ENCODE measurements at regions not wholly inside any gene's neighbourhood (a gene's known extent, or its start where the extent isn't known, plus 50 kb on each side); places are given as distances from the start of the nearest gene placed in this dataset.
"Not testable (repeated sequence)": the region's sequence is repeated elsewhere in the genome, so short reads cannot be mapped to it uniquely, and the experiment has no call there.

DNA sequence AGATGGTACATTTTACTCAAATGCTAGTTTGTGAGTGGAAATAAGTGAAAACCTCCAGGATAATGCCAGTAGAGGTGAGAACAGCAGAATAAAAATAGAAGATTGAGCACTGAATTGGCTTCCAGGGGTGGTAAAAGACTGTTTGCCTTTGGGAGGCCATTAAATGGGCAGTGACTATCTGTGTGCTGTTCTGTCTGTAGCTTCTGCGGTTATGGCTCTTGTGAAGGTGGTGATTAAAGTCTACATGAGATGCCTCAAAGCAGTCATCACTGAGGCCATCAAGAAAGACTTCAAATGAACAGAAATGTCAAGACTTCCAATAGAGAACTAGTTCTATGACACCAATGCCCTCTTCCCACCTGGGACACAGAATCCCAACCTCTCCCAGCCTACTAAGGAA, 108.8 kb downstream of the EFHB start:
- no peak for DNase-seq

DNA sequence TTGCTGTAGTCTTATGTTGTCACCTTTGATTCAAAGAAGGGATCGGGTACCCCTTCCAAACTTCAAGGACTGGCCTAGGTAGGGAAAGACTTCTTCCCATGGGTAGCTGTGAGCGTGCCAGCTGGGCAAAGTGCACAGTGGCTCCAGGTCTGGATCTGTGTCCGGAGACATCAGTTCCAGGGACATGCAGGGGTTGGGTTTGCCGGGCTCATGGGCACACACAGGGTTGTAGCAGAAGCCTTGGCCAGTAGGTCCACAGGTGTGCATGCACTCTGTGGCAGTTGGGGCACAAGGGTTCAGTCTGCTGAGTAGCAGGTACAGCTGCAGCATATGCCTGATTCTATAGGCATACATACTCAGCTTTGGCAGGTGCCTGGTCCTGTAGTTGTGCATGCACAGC, 111.2 kb downstream of the EFHB start:
- DNase-seq = no peak

DNA sequence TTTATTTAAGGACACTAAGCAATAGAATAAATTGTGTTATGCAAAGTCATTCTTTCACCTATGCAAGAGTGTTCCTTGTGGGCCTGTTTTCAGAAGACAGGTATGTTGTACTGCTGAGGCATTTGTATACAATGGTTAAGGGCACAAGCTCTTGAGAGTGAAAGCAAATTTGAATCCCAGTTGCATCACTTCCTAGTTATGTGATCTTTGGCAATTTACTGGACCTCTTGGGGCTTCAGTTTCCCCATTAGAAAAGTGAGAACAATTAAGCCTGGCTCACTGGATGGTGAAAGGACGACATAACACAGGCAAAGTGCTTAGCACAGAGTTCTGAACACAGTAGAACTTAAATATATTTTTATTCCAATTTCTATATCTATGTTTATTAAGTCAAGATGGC, 117.4 kb downstream of the EFHB start:
- DNase-seq = no peak

GRCh38 chr3:19815805-19816204, 118.2 kb downstream of the EFHB start:
- DNase-seq = no peak

DNA sequence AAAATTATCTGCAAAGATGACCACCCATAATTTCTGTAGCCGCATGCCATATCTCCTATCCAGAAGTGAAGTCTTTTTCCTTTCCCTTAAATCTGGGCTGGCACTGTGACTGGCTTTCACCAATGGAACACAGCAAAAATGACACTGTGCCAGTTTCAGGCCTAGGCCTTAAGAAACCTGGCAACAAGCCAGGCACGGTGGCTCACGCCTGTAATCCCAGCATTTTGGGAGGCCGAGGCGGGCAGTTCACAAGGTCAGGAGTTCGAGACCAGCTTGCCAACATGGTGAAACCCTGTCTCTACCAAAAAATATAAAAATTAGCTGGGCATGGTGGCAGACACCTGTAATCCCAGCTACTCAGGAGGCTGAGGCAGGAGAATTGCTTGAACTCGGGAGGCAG, 120.3 kb downstream of the EFHB start:
- not testable (repeated sequence) for DNase-seq

- peak; percentile 64 for DNase-seq
These were observed 122.3 kb downstream of the EFHB start for GRCh38 chr3:19811689-19812088.

DNA sequence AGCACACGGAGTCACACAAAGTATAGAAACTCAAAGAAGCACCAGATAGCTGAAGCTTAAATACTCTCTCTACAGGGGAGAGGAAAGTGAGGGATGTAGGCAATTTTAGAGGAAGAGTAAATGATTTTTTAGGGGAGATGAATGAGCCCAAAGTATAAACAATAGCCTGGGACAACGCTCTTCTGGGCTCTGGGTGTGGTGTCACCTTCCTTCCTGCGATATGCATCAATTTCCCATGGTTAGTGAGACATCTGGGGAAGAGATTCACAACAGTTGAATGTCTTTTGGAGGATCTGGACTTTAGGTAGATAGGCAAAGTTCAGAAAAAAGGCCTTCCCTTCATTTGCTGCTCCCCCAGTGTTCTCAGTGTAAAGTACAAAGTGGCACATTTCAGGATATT, 125.2 kb downstream of the EFHB start:
- DNase-seq = no peak

GRCh38 chr3:19799887-19800286, 134.1 kb downstream of the EFHB start:
- no peak for DNase-seq

DNA sequence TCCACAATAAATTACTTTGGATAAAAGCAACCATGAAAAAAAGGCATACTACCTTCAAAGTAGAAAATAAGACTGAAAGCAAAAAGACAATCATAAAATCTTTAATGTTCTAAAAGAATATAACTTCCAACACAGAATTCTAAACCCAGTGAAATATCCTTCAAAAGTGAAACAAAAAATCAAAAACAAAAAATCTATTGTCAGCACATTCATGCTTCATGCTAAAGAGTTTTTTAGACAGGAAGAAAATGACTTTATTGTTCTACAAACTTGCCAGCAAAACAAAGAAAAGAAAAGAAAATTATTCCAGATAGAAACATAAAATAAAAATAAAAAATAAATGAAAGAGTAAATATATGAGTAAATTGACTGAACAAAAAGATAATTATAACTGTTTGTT, 134.9 kb downstream of the EFHB start:
- no peak for DNase-seq

GRCh38 chr3:19798324-19798723, 135.7 kb downstream of the EFHB start:
- no peak for DNase-seq

GRCh38 chr3:19792388-19792787, 141.6 kb downstream of the EFHB start:
- no peak for DNase-seq

- DNase-seq = no peak
These were observed 158.3 kb downstream of the EFHB start for GRCh38 chr3:19775765-19776164.

DNA sequence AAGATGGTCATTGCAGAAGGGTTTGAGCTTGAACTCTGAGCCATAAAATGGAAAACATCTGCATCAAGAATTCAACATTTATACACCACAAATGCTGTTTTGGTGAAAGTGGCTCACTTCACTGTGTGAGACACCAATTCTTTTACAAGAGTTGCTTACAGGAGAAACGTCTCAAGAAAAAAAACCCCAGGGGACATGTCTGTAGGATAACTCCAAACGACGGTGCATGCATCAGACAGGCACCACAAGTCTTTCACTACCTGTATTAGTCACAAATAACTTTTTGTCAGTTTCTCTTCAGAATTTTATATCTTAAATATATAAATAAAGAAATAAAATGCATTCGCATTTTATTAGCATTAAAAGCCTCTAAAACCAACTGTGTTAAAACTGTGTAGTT, 164.3 kb downstream of the EFHB start:
- DNase-seq = no peak

DNA sequence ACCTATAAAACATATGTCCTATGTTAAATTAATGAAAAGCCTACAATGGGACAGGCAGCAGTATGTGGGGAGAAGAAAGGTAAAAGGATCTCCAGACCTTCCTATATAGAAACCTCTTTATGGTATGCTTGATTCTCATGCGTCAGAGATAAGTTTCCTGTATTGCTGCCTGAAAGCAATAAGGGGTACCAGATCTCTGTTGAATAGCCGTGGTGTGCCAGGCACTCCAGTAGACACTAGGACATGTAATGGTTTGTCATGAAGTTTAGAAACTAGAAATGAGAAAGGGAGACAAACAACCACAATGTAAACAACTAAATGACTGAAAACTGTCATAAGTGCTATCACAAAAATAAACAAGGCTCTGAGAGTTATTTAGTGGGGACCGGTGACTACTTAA, 168.1 kb downstream of the EFHB start:
- no peak for DNase-seq

DNA sequence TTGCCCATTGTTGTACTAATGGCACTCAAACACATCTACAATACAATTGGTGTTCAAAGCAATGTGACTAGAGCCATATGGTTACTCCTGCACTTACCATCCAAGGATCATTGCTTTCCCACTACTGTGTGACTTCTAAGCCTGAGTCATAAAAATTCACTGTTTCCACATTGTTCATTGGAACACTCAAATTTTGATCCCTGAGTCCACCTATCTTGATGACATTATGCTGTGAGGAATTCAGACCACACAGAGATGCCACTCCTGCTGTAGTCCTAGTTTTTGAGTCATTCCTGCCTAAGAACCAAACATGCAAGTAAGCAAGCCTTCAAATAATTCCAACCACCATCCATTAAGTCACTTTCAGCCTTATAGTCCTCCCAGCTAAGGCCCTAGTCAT, 176.2 kb downstream of the EFHB start:
- no peak for DNase-seq

DNA sequence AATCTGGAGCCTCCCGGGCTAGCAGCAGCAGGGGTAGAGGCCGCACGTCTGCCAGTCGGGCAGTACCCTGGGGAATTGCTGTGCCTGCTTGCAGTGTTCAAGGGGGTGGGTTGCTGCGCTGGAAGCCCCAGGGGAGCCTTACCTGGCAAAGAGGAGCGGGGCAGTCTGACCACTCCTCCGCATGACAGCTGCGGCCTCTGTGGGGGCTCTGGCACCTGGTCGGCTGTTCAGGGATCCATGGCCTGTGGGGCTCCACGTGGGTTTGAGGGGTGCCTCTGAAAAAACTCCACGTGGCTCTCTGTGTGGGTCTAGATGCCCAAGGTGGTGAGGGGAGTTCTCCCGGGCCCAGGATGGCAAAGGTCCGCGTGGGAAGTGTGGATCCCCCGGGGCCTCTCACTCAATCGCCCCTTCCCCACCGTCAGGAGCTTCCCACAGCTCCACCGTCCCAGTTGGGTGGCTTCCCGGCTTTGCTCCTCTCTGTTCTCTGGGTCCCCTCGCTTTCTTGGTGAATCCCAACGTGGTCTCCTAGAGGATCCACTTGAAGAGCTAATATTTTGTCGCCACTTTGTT, 184.5 kb downstream of the EFHB start:
- DNase-seq = no peak

GRCh38 chr3:19748782-19749447, 185.1 kb downstream of the EFHB start:
- no peak for DNase-seq

GRCh38 chr3:19744047-19744446, 190.0 kb downstream of the EFHB start:
- no peak for DNase-seq

GRCh38 chr3:19742935-19743334, 191.1 kb downstream of the EFHB start:
- DNase-seq = no peak

DNA sequence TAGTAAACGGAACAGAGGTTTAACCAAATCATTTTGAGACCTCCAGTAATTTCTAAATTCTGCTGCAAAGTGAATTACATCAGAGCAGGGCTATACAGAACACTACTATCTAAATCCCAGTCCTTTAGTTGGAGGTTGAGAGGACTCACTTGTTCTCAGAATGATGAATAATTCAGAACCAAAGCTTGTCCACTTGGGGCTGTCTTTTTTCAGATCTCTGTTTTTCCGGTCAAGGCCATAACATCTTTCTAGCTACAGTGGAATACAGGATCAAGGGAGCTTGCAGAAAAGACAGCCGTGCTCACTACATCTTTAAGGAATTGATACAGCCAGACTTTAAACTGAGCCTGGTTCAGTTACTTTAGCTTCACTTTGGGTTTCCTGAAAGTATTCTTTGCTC, 194.5 kb downstream of the EFHB start:
- no peak for DNase-seq

- DNase-seq = no peak
These were observed 195.2 kb downstream of the EFHB start for GRCh38 chr3:19738846-19739245.

DNA sequence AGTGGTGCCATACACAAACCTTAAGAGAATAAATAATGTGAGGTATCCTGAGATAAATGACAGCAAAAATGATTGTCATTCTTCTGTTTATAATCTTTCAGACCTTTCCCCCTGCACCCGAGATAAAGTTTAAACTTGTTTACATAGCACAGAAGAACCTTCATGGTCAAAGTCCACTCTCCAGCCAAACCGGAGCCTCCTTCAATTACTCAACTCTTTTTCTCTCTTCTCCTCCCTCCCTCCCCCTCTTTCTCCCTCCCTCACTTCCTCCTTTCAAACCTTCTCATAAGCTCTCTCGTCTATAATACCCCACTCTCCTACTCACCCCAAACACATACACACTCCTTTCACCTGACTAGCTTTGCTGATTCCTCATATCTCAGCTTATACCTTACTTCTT, 198.9 kb downstream of the EFHB start:
- no peak for DNase-seq

- no peak for DNase-seq
These were observed 199.6 kb downstream of the EFHB start for GRCh38 chr3:19734453-19734852.

GRCh38 chr3:19725000-19725399, 209.0 kb downstream of the EFHB start:
- DNase-seq = no peak

- no peak for DNase-seq
These were observed 216.3 kb downstream of the EFHB start for GRCh38 chr3:19717736-19718135.

Data from KG1 (cell line).